WTC11 (cell line): ENCODE measurements at regions not wholly inside any gene's neighbourhood (a gene's known extent, or its start where the extent isn't known, plus 50 kb on each side); places are given as distances from the start of the nearest gene placed in this dataset.

Experiments used
- ATAC-seq: fragments of 200-7000 bp; cut with Tn5 transposase; 2 replicates; pipeline ENCODE4 v1.10.0; 2021; ENCODE audit warnings: mild to moderate bottlenecking, moderate library complexity
- CTCF ChIA-PET: fragments of 300-600 bp; sonication (Branson Sonifier 250); formaldehyde crosslinking; loops from one replicate; lab custom pipeline; 2021; ENCODE audit warnings: antibody characterized with exemption; lab: Charles Lee
- POLR2A ChIA-PET: fragments of 350-600 bp; sonication (Branson Sonifier 250); formaldehyde crosslinking; loops from one replicate; lab custom pipeline; 2021; ENCODE audit warnings: antibody characterized with exemption; lab: Charles Lee
- DNase-seq: peaks from one replicate; pipeline ENCODE4 v3.0.0; 2021; ENCODE audit warnings: low spot score
- H3K27ac Mint-ChIP-seq: 2 replicates; pipeline ENCODE4 v1.8.0; 2021; ENCODE audit warnings: mixed read lengths
- H3K27me3 Mint-ChIP-seq: 2 replicates; pipeline ENCODE4 v1.8.0; 2021; ENCODE audit warnings: low read depth, mild to moderate bottlenecking, moderate library complexity, mixed read lengths
- H3K36me3 Mint-ChIP-seq: 2 replicates; pipeline ENCODE4 v1.8.0; 2021; ENCODE audit warnings: mixed read lengths
- H3K4me1 Mint-ChIP-seq: 2 replicates; pipeline ENCODE4 v1.8.0; 2022; ENCODE audit warnings: mixed read lengths
- H3K4me3 Mint-ChIP-seq: 2 replicates; pipeline ENCODE4 v1.8.0; 2021; ENCODE audit warnings: mild to moderate bottlenecking, moderate library complexity, mixed read lengths
- H3K9me3 Mint-ChIP-seq: 2 replicates; pipeline ENCODE4 v1.8.0; 2021; ENCODE audit warnings: mixed read lengths
- AR ChIP-seq: fragments of 250-450 bp; sonication (Bioruptor Pico); IDR thresholded peaks from 2 replicates; pipeline ENCODE4 v1.9.0; 2021; ENCODE audit warnings: mild to moderate bottlenecking
- ATF6 ChIP-seq: sonication (generic); formaldehyde crosslinking; IDR thresholded peaks from 2 replicates; pipeline ENCODE4 v1.8.1; 2023; ENCODE audit warnings: mild to moderate bottlenecking, missing genetic modification reagents
- CREB1 ChIP-seq: sonication (generic); formaldehyde crosslinking; IDR thresholded peaks from 2 replicates; pipeline ENCODE4 v1.8.0; 2023; ENCODE audit warnings: mild to moderate bottlenecking, missing genetic modification reagents
- E2F5 ChIP-seq: sonication (generic); formaldehyde crosslinking; IDR thresholded peaks from 2 replicates; pipeline ENCODE4 v1.8.1; 2022; ENCODE audit warnings: mild to moderate bottlenecking, moderate library complexity, missing genetic modification reagents
- FOXK1 ChIP-seq: sonication (generic); formaldehyde crosslinking; IDR thresholded peaks from 2 replicates; pipeline ENCODE4 v1.8.0; 2022; ENCODE audit warnings: mild to moderate bottlenecking, moderate library complexity, missing genetic modification reagents
- IRF1 ChIP-seq: sonication (generic); formaldehyde crosslinking; IDR thresholded peaks from 2 replicates; pipeline ENCODE4 v1.8.0; 2023; ENCODE audit warnings: missing genetic modification reagents
- MYBL2 ChIP-seq: sonication (generic); formaldehyde crosslinking; IDR thresholded peaks from 2 replicates; pipeline ENCODE4 v1.8.1; 2023; ENCODE audit warnings: mild to moderate bottlenecking, moderate library complexity, missing genetic modification reagents
- NFATC4 ChIP-seq: fragments of 250-450 bp; sonication (Bioruptor Pico); IDR thresholded peaks from 2 replicates; pipeline ENCODE4 v1.9.0; 2021; ENCODE audit warnings: mild to moderate bottlenecking
- NR1H2 ChIP-seq: sonication (generic); formaldehyde crosslinking; IDR thresholded peaks from 2 replicates; pipeline ENCODE4 v1.9.0; 2021; ENCODE audit warnings: mild to moderate bottlenecking, moderate library complexity, missing genetic modification reagents
- PRDM15 ChIP-seq: sonication (generic); formaldehyde crosslinking; IDR thresholded peaks from 2 replicates; pipeline ENCODE4 v1.8.0; 2022; ENCODE audit warnings: missing genetic modification reagents
- PREB ChIP-seq: sonication (generic); formaldehyde crosslinking; IDR thresholded peaks from 2 replicates; pipeline ENCODE4 v1.8.1; 2022; ENCODE audit warnings: mild to moderate bottlenecking, missing genetic modification reagents, moderate library complexity, borderline replicate concordance
- SP1 ChIP-seq: sonication (generic); formaldehyde crosslinking; conservative IDR thresholded peaks from 2 replicates; pipeline ENCODE4 v1.8.1; 2022; ENCODE audit warnings: missing genetic modification reagents
- TP53 ChIP-seq: sonication (generic); formaldehyde crosslinking; IDR thresholded peaks from 2 replicates; pipeline ENCODE4 v1.8.1; 2023; ENCODE audit warnings: mild to moderate bottlenecking, missing genetic modification reagents
- ZBTB43 ChIP-seq: sonication (generic); formaldehyde crosslinking; IDR thresholded peaks from 2 replicates; pipeline ENCODE4 v1.8.1; 2023; ENCODE audit warnings: mild to moderate bottlenecking, missing genetic modification reagents
- ZNF219 ChIP-seq: sonication (generic); formaldehyde crosslinking; IDR thresholded peaks from 2 replicates; pipeline ENCODE4 v1.8.0; 2023; ENCODE audit warnings: missing genetic modification reagents, mild to moderate bottlenecking, borderline replicate concordance
- ZNF263 ChIP-seq: sonication (generic); formaldehyde crosslinking; IDR thresholded peaks from 2 replicates; pipeline ENCODE4 v1.8.1; 2022; ENCODE audit warnings: low read depth, mild to moderate bottlenecking, moderate library complexity, missing genetic modification reagents
- ZNF317 ChIP-seq: sonication (generic); formaldehyde crosslinking; IDR thresholded peaks from 2 replicates; pipeline ENCODE4 v1.8.1; 2023; ENCODE audit warnings: low read depth, mild to moderate bottlenecking, moderate library complexity, missing genetic modification reagents, borderline replicate concordance
- ZNF512 ChIP-seq: sonication (generic); formaldehyde crosslinking; IDR thresholded peaks from 2 replicates; pipeline ENCODE4 v1.8.1; 2022; ENCODE audit warnings: missing genetic modification reagents, borderline replicate concordance
- ZSCAN18 ChIP-seq: fragments of 250-450 bp; sonication (Bioruptor Pico); IDR thresholded peaks from 2 replicates; pipeline ENCODE4 v2.1.2; 2022; ENCODE audit warnings: mild to moderate bottlenecking, moderate library complexity

- TF ChIP-seq SP1 (CRISPR knock-in tag) = no peak
- TF ChIP-seq E2F5 = no peak
- no peak for TF ChIP-seq ZNF317 (CRISPR knock-in tag)
- TF ChIP-seq ZSCAN18 (CRISPR knock-in tag) = no peak
- no peak for TF ChIP-seq ZNF219 (CRISPR knock-in tag)
Observed at GRCh38 chr6:135576055-135576454, 78.5 kb upstream of the AHI1 start (continued).

GRCh38 chr6:135577059-135577538 lies 79.6 kb upstream of the AHI1 start:
- POLR2A ChIA-PET = no interaction called here
- Mint-ChIP-seq H3K36me3 (no peaks in the 10 kb centered on the region), H3K27me3 (no peaks in the 10 kb centered on the region), H3K9me3 (no peaks in the 10 kb centered on the region), H3K4me3 (no peak overlapping the region), H3K4me1 (peaks cover 17% of the 10 kb centered on the region), H3K27ac (no peak overlapping the region)
- no peak for ATAC-seq
- CTCF ChIA-PET = no interaction called here
- DNase-seq = no peak
- no peak for TF ChIP-seq E2F5
- TF ChIP-seq PREB = no peak
- TF ChIP-seq TP53 (CRISPR knock-in tag) = no peak
- TF ChIP-seq NR1H2 (CRISPR knock-in tag) = no peak
- TF ChIP-seq AR (CRISPR knock-in tag) = no peak
- no peak for TF ChIP-seq CREB1
- TF ChIP-seq ATF6 (CRISPR knock-in tag) = no peak
- TF ChIP-seq ZBTB43 (CRISPR knock-in tag) = no peak
- no peak for TF ChIP-seq ZNF263 (CRISPR knock-in tag)
- no peak for TF ChIP-seq PRDM15
- TF ChIP-seq FOXK1 (CRISPR knock-in tag) = no peak
- TF ChIP-seq NFATC4 (CRISPR knock-in tag) = no peak
- no peak for TF ChIP-seq ZNF512 (CRISPR knock-in tag)
- TF ChIP-seq MYBL2 = no peak
- no peak for TF ChIP-seq IRF1 (CRISPR knock-in tag)
